ENCODE measurements at regions not wholly inside any gene's neighbourhood (a gene's known extent, or its start where the extent isn't known, plus 50 kb on each side); places are given as distances from the start of the nearest gene placed in this dataset.

- 0 out of 2 replicates have a peak, but pooled peaks have one; percentile 11 for TF ChIP-seq ZSCAN29 (IDR thresholded peaks at IDR 0.05)
- TF ChIP-seq ETV6 (conservative IDR thresholded peaks at IDR 0.05 in 1 of 2, IDR thresholded peaks at IDR 0.05 in 1 of 2; ENCODE audit: borderline replicate concordance in 1 of 2, low read depth in 1 of 2), result peak in 1 of 2 experiments; percentile 73; a peak in 2 of 4 replicates
- no peak for TF ChIP-seq SREBF1 (IDR thresholded peaks at IDR 0.05; ENCODE audit: low read length)
- TF ChIP-seq GABPA (IDR thresholded peaks at IDR 0.05; ENCODE audit: low read depth), result 0 out of 2 replicates have a peak, but pooled peaks have one; percentile 13
- TF ChIP-seq STAT1 (conservative IDR thresholded peaks at IDR 0.05), result no peak
- no peak for TF ChIP-seq POLR2AphosphoS5 (IDR thresholded peaks at IDR 0.05; ENCODE audit: low read length)
- TF ChIP-seq ATF2 (IDR thresholded peaks at IDR 0.05; ENCODE audit: low read length), result peak; percentile 59
- no peak for TF ChIP-seq REST (IDR thresholded peaks at IDR 0.05; ENCODE audit: low read depth, low read length)
- no peak for TF ChIP-seq HDAC2 (IDR thresholded peaks at IDR 0.05)
- TF ChIP-seq CHD4 (IDR thresholded peaks at IDR 0.05), result no peak
- peak; percentile 20 to 55; a peak in 1 of 4 replicates for TF ChIP-seq BHLHE40 (IDR thresholded peaks at IDR 0.05; ENCODE audit: borderline replicate concordance in 1 of 2, low read depth in 2 of 2, low read length in 1 of 2)
- TF ChIP-seq CBX3 (IDR thresholded peaks at IDR 0.05; ENCODE audit: borderline replicate concordance, low read depth), result no peak
- TF ChIP-seq CREM (IDR thresholded peaks at IDR 0.05; ENCODE audit: low read depth), result peak; percentile 22; the same call in 1 of the 2 replicates
- peak; percentile 72 for TF ChIP-seq ATF7 (IDR thresholded peaks at IDR 0.05; ENCODE audit: low read depth)
- no peak for TF ChIP-seq ZZZ3 (IDR thresholded peaks at IDR 0.05; ENCODE audit: control insufficient read depth, insufficient read length, low read depth)
- TF ChIP-seq SMAD5 (IDR thresholded peaks at IDR 0.05; ENCODE audit: low read depth), result no peak
- TF ChIP-seq MXI1 (IDR thresholded peaks at IDR 0.05; ENCODE audit: low read depth, low read length), result no peak
- TF ChIP-seq NFIC (IDR thresholded peaks at IDR 0.05; ENCODE audit: low read depth, low read length), result peak; percentile 83
- TF ChIP-seq EED (IDR thresholded peaks at IDR 0.05; ENCODE audit: low read depth), result no peak
- no peak for TF ChIP-seq PML (IDR thresholded peaks at IDR 0.05; ENCODE audit: low read length)
- peak; percentile 95 for TF ChIP-seq IKZF1 (conservative IDR thresholded peaks at IDR 0.05)
- TF ChIP-seq SIX5 (IDR thresholded peaks at IDR 0.05; ENCODE audit: low read depth, low read length, severe bottlenecking), result no peak
- no peak for TF ChIP-seq LARP7 (IDR thresholded peaks at IDR 0.05)
- TF ChIP-seq SKIL (IDR thresholded peaks at IDR 0.05; ENCODE audit: low read depth, poor library complexity, severe bottlenecking), result peak; percentile 87
- TF ChIP-seq NR2C2 (IDR thresholded peaks at IDR 0.05; ENCODE audit: borderline replicate concordance, control insufficient read depth, insufficient read length, low read depth), result no peak
- peak; percentile 67; the same call in 1 of the 2 replicates for TF ChIP-seq RAD51 (IDR thresholded peaks at IDR 0.05)
- TF ChIP-seq SUZ12 (IDR thresholded peaks at IDR 0.05; ENCODE audit: unreplicated experiment), result no peak
Observed at GRCh38 chr10:8616166-8616565, 561.7 kb downstream of the GATA3 start (continued).
